ENCODE measurements at regions not wholly inside any gene's neighbourhood (a gene's known extent, or its start where the extent isn't known, plus 50 kb on each side); places are given as distances from the start of the nearest gene placed in this dataset.

DNA sequence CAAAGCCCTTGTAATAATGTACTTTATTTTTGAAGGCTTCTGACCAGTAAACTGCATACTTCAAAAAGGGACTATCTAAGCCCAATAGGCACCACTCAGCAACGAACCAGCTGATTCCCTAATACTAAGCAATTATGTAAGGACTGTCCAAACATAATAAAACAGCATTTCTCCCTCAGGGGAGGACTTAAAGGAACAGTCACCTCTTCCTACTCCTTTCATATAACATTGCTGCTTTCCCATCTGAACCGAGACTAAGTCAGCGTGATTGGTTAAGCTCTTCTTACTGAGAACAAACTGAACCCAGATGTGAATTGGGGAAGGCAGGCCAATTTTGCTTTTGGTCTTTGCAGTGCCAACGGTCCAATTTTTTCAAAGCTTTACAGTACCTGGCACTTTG lies 420.0 kb downstream of the METTL15 start:
- H3K9ac ChIP-seq (ENCODE audit: low read depth, low read length), result no peak overlapping the region
- no peaks in the 10 kb centered on the region for H3K4me1 ChIP-seq (ENCODE audit: insufficient read depth, low read length)
- H3K9me3 ChIP-seq (ENCODE audit: control insufficient read depth, insufficient read depth, low read length), result peaks cover 7% of the 10 kb centered on the region; the same call in 1 of the 2 replicates

GRCh38 chr11:28526406-28526751 lies 418.2 kb downstream of the METTL15 start:
- Histone ChIP-seq H3K36me3 (ENCODE audit: insufficient read depth, low read length) (no peaks in the 10 kb centered on the region; the same call in 1 of the 2 replicates), H3K9ac (ENCODE audit: low read depth, low read length) (no peak overlapping the region), H3K9me3 (ENCODE audit: control insufficient read depth, insufficient read depth, low read length) (peaks cover 7% of the 10 kb centered on the region; the same call in 1 of the 2 replicates), H3K4me1 (ENCODE audit: insufficient read depth, low read length) (no peaks in the 10 kb centered on the region)

More for the DNA sequence above, 420.0 kb downstream of the METTL15 start:
- H3K36me3 ChIP-seq (ENCODE audit: insufficient read depth, low read length), result no peaks in the 10 kb centered on the region; the same call in 1 of the 2 replicates

- Histone ChIP-seq H3K9me3 (ENCODE audit: control insufficient read depth, insufficient read depth, low read length) (peaks cover 7% of the 10 kb centered on the region; the same call in 1 of the 2 replicates), H3K4me1 (ENCODE audit: insufficient read depth, low read length) (no peaks in the 10 kb centered on the region), H3K9ac (ENCODE audit: low read depth, low read length) (no peak overlapping the region), H3K36me3 (ENCODE audit: insufficient read depth, low read length) (no peaks in the 10 kb centered on the region; the same call in 1 of the 2 replicates)
Observed at GRCh38 chr11:28525636-28526405, 417.6 kb downstream of the METTL15 start.

GRCh38 chr11:28524098-28524497 lies 415.9 kb downstream of the METTL15 start:
- Histone ChIP-seq H3K36me3 (ENCODE audit: insufficient read depth, low read length) (no peaks in the 10 kb centered on the region; the same call in 1 of the 2 replicates), H3K4me1 (ENCODE audit: insufficient read depth, low read length) (no peaks in the 10 kb centered on the region), H3K9me3 (ENCODE audit: control insufficient read depth, insufficient read depth, low read length) (peaks cover 7% of the 10 kb centered on the region; the same call in 1 of the 2 replicates), H3K9ac (ENCODE audit: low read depth, low read length) (no peak overlapping the region)

- no peak overlapping the region for H3K9ac ChIP-seq (ENCODE audit: low read depth, low read length)
- peaks cover 2% of the 10 kb centered on the region; the same call in 1 of the 2 replicates for H3K9me3 ChIP-seq (ENCODE audit: control insufficient read depth, insufficient read depth, low read length)
- H3K36me3 ChIP-seq (ENCODE audit: insufficient read depth, low read length), result no peaks in the 10 kb centered on the region
- no peaks in the 10 kb centered on the region for H3K4me1 ChIP-seq (ENCODE audit: insufficient read depth, low read length)
Observed at GRCh38 chr11:28521075-28521474, 412.9 kb downstream of the METTL15 start.

DNA sequence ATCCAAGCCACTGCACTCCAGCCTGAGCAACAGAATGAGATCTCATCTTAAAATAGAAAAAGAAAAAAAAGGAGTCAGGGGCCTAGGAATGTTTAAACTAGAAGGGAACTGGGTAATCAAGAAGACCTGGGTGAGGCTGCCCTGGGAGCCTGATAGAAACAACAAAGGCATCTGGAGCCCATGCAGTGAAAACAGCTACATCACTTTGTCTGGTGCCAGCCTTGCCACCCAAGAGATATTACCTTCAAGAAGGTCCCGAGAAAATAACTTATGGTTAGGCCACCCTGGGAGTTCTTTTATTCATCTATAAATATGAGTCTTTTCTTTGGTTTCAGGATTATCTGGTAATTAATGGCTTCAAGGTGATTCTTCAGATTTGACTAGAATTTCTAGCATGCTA lies 412.1 kb downstream of the METTL15 start:
- Histone ChIP-seq H3K4me1 (ENCODE audit: insufficient read depth, low read length) (no peaks in the 10 kb centered on the region), H3K9ac (ENCODE audit: low read depth, low read length) (no peak overlapping the region), H3K36me3 (ENCODE audit: insufficient read depth, low read length) (no peaks in the 10 kb centered on the region), H3K9me3 (ENCODE audit: control insufficient read depth, insufficient read depth, low read length) (peaks cover 2% of the 10 kb centered on the region; the same call in 1 of the 2 replicates)

GRCh38 chr11:28518825-28519224 lies 410.6 kb downstream of the METTL15 start:
- H3K9me3 ChIP-seq (ENCODE audit: control insufficient read depth, insufficient read depth, low read length), result no peaks in the 10 kb centered on the region; the same call in 1 of the 2 replicates
- H3K4me1 ChIP-seq (ENCODE audit: insufficient read depth, low read length), result no peaks in the 10 kb centered on the region
- no peaks in the 10 kb centered on the region for H3K36me3 ChIP-seq (ENCODE audit: insufficient read depth, low read length)
- H3K9ac ChIP-seq (ENCODE audit: low read depth, low read length), result no peak overlapping the region

DNA sequence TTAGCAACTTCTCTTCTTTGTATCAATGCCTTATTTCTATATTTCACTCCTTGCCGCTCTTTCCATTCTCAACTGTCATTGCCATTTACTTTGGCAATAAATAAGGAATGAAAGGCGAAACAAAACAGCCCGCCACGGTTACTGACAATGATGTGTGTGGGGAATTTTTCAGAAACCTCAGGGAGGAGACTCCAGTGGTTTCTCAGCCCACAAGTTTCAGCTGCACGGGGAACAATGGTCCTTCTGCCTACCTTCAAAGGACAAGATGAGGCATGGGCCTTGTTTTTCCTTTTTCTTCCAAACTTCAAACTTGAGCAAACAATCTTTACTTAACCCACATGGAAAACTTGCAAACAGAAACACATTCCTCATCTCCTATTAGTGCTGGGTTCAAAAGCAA lies 409.4 kb downstream of the METTL15 start:
- Histone ChIP-seq H3K4me1 (ENCODE audit: insufficient read depth, low read length) (no peaks in the 10 kb centered on the region), H3K36me3 (ENCODE audit: insufficient read depth, low read length) (no peaks in the 10 kb centered on the region), H3K9ac (ENCODE audit: low read depth, low read length) (no peak overlapping the region), H3K9me3 (ENCODE audit: control insufficient read depth, insufficient read depth, low read length) (no peaks in the 10 kb centered on the region; the same call in 1 of the 2 replicates)

GRCh38 chr11:28514391-28514790 lies 406.2 kb downstream of the METTL15 start:
- Histone ChIP-seq H3K4me1 (ENCODE audit: insufficient read depth, low read length) (no peaks in the 10 kb centered on the region), H3K9ac (ENCODE audit: low read depth, low read length) (no peak overlapping the region), H3K36me3 (ENCODE audit: insufficient read depth, low read length) (no peaks in the 10 kb centered on the region), H3K9me3 (ENCODE audit: control insufficient read depth, insufficient read depth, low read length) (no peaks in the 10 kb centered on the region)

GRCh38 chr11:28512143-28512756 lies 404.1 kb downstream of the METTL15 start:
- Histone ChIP-seq H3K36me3 (ENCODE audit: insufficient read depth, low read length) (no peaks in the 10 kb centered on the region), H3K9ac (ENCODE audit: low read depth, low read length) (no peak overlapping the region), H3K9me3 (ENCODE audit: control insufficient read depth, insufficient read depth, low read length) (no peaks in the 10 kb centered on the region), H3K4me1 (ENCODE audit: insufficient read depth, low read length) (no peaks in the 10 kb centered on the region)

GRCh38 chr11:28505232-28505631 lies 397.0 kb downstream of the METTL15 start:
- H3K9me3 ChIP-seq (ENCODE audit: control insufficient read depth, insufficient read depth, low read length), result no peaks in the 10 kb centered on the region
- no peaks in the 10 kb centered on the region for H3K4me1 ChIP-seq (ENCODE audit: insufficient read depth, low read length)
- no peaks in the 10 kb centered on the region for H3K36me3 ChIP-seq (ENCODE audit: insufficient read depth, low read length)
- no peak overlapping the region for H3K9ac ChIP-seq (ENCODE audit: low read depth, low read length)

DNA sequence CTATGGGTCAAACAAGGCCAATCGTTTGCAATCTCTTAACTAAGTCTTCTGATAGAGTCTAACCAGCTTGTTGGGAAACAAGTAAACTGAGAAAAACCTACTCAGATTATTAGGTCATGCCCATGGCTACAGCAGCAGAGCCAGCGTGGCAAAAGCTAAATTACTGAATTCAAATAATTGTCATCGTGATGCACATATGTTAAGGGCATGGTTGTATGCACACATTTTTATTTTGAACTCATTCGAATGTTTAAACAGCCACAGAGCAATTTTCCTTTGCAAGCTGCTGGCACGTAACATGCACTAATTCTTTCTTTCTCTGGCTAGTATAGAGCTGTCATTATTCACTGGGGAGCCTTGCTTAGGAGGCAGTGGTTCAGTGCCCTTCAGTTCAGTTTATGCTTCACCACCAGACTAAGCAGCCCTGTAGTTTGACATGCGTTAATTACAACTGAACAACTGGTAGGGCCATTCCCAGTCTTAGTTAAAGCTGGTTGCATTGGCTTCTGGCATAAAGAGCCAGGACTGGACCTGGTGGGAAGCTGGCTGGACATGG lies 396.4 kb downstream of the METTL15 start:
- Histone ChIP-seq H3K4me1 (ENCODE audit: insufficient read depth, low read length) (no peaks in the 10 kb centered on the region), H3K9me3 (ENCODE audit: control insufficient read depth, insufficient read depth, low read length) (no peaks in the 10 kb centered on the region), H3K36me3 (ENCODE audit: insufficient read depth, low read length) (no peaks in the 10 kb centered on the region), H3K9ac (ENCODE audit: low read depth, low read length) (no peak overlapping the region)

GRCh38 chr11:28495333-28495732 lies 387.1 kb downstream of the METTL15 start:
- Histone ChIP-seq H3K4me1 (ENCODE audit: insufficient read depth, low read length) (no peaks in the 10 kb centered on the region), H3K9me3 (ENCODE audit: control insufficient read depth, insufficient read depth, low read length) (no peaks in the 10 kb centered on the region), H3K36me3 (ENCODE audit: insufficient read depth, low read length) (no peaks in the 10 kb centered on the region), H3K9ac (ENCODE audit: low read depth, low read length) (no peak overlapping the region)

- no peaks in the 10 kb centered on the region for H3K9me3 ChIP-seq (ENCODE audit: control insufficient read depth, insufficient read depth, low read length)
- no peaks in the 10 kb centered on the region for H3K4me1 ChIP-seq (ENCODE audit: insufficient read depth, low read length)
- no peaks in the 10 kb centered on the region for H3K36me3 ChIP-seq (ENCODE audit: insufficient read depth, low read length)
- no peak overlapping the region for H3K9ac ChIP-seq (ENCODE audit: low read depth, low read length)
Observed at GRCh38 chr11:28491431-28491830, 383.2 kb downstream of the METTL15 start.
